ENCODE measurements at regions not wholly inside any gene's neighbourhood (a gene's known extent, or its start where the extent isn't known, plus 50 kb on each side); places are given as distances from the start of the nearest gene placed in this dataset.

- DNase-seq: no peak
These were observed 168.3 kb upstream of the FAT1 start for GRCh38 chr4:186891859-186892486.

- no peak for DNase-seq
These were observed 174.7 kb upstream of the FAT1 start for GRCh38 chr4:186898367-186898766.

GRCh38 chr4:186900232-186900900 is 176.7 kb upstream of the FAT1 start:
- no peak for DNase-seq

GRCh38 chr4:186900984-186901383 is 177.3 kb upstream of the FAT1 start:
- DNase-seq: no peak

GRCh38 chr4:186901850-186902249 is 178.2 kb upstream of the FAT1 start:
- DNase-seq: no peak

GRCh38 chr4:186902361-186902760 is 178.7 kb upstream of the FAT1 start:
- no peak for DNase-seq

GRCh38 chr4:186904101-186904500 is 180.4 kb upstream of the FAT1 start:
- DNase-seq: no peak

- no peak for DNase-seq
These were observed 183.1 kb upstream of the FAT1 start for GRCh38 chr4:186906722-186907121.

- DNase-seq: no peak
These were observed 186.7 kb upstream of the FAT1 start for GRCh38 chr4:186910385-186910784.

GRCh38 chr4:186912606-186913005 is 188.9 kb upstream of the FAT1 start:
- DNase-seq: no peak

GRCh38 chr4:186915816-186916215 is 192.2 kb upstream of the FAT1 start:
- DNase-seq: no peak

GRCh38 chr4:186917136-186917535 is 193.5 kb upstream of the FAT1 start:
- no peak for DNase-seq

GRCh38 chr4:186918466-186918865 is 194.8 kb upstream of the FAT1 start:
- DNase-seq: no peak

GRCh38 chr4:186919340-186919739 is 195.7 kb upstream of the FAT1 start:
- DNase-seq: no peak

GRCh38 chr4:186920483-186920882 is 196.8 kb upstream of the FAT1 start:
- no peak for DNase-seq

- DNase-seq: no peak
These were observed 197.3 kb upstream of the FAT1 start for GRCh38 chr4:186920992-186921391.

GRCh38 chr4:186924723-186925122 is 201.1 kb upstream of the FAT1 start:
- DNase-seq: no peak

GRCh38 chr4:186927624-186928023 is 204.0 kb upstream of the FAT1 start:
- DNase-seq: no peak

- no peak for DNase-seq
These were observed 206.4 kb upstream of the FAT1 start for GRCh38 chr4:186930024-186930423.

- DNase-seq: no peak
These were observed 207.9 kb upstream of the FAT1 start for GRCh38 chr4:186931519-186931918.

GRCh38 chr4:186932196-186932595 is 208.5 kb upstream of the FAT1 start:
- no peak for DNase-seq

GRCh38 chr4:186932631-186933187 is 209.1 kb upstream of the FAT1 start:
- DNase-seq: no peak

GRCh38 chr4:186934244-186934643 is 210.6 kb upstream of the FAT1 start:
- no peak for DNase-seq

GRCh38 chr4:186934841-186935443 is 211.3 kb upstream of the FAT1 start:
- no peak for DNase-seq

Measured in NCI-H1417 treated with DMSO at 0.1 percent for 48 hours (cell line).